ENCODE measurements at regions not wholly inside any gene's neighbourhood (a gene's known extent, or its start where the extent isn't known, plus 50 kb on each side); places are given as distances from the start of the nearest gene placed in this dataset.

DNA sequence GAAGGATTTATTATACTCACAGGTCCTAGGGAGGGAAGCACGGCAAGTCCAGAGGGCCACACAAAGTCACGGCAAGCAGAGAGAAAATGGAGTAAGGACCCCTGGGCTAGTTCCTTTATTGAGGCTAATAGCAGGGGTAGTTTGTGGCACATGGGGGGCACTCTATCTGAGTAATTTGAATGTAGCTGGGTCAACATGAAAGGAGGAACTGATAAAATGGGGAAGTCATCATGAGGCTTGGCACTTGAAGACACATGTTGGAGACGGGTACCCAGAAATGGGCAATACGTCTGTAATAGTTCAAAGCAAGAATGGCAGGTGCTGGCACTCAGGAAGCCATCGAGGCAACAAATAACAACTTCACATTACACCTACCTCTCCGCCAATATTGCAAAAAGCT, 1136.4 kb downstream of the MRPL39 start:
- Histone ChIP-seq H3K4me3 (no peak overlapping the region), H3K36me3 (ENCODE audit: insufficient read depth, low read length) (no peaks in the 10 kb centered on the region), H3K9ac (ENCODE audit: insufficient read length) (no peak overlapping the region), H3K27ac (no peak overlapping the region), H3K9me3 (ENCODE audit: low read depth, low read length) (no peaks in the 10 kb centered on the region)
- DNase-seq (ENCODE audit: low read depth, low spot score), result no peak
- TF ChIP-seq EZH2 (IDR thresholded peaks at IDR 0.05) (no peak), POLR2AphosphoS5 (IDR thresholded peaks at IDR 0.05; ENCODE audit: borderline replicate concordance, low read depth, low read length) (no peak), FOXP2 (optimal IDR thresholded peaks at IDR 0.05; ENCODE audit: control extremely low read depth, extremely low read length, insufficient read depth) (no peak)

DNA sequence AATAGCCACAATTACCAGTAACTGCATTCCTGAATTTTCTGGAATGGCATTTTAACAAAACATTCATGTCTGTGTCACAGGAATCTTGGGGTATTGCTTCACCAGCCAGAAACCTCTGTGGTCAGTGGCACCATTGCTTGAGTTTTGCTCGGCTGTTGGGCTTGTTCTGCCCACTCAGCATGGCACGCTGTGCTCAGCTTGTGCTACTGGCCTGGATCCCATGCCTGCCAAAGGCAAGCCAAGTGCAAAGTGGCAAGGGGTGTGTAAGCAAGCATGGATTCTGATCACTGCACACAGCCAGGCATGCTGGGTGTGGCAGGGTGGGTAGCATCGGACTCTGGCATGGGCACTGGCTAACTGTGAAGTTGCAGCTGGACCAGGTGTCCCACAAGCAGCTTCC, 1150.9 kb downstream of the MRPL39 start:
- Histone ChIP-seq H3K4me3 (no peak overlapping the region), H3K27ac (no peak overlapping the region), H3K9me3 (ENCODE audit: low read depth, low read length) (no peaks in the 10 kb centered on the region), H3K9ac (ENCODE audit: insufficient read length) (no peak overlapping the region), H3K36me3 (ENCODE audit: insufficient read depth, low read length) (no peaks in the 10 kb centered on the region)
- TF ChIP-seq POLR2AphosphoS5 (IDR thresholded peaks at IDR 0.05; ENCODE audit: borderline replicate concordance, low read depth, low read length), result no peak
- no peak for TF ChIP-seq EZH2 (IDR thresholded peaks at IDR 0.05)
- no peak for TF ChIP-seq FOXP2 (optimal IDR thresholded peaks at IDR 0.05; ENCODE audit: control extremely low read depth, extremely low read length, insufficient read depth)
- DNase-seq (ENCODE audit: low read depth, low spot score), result no peak

DNA sequence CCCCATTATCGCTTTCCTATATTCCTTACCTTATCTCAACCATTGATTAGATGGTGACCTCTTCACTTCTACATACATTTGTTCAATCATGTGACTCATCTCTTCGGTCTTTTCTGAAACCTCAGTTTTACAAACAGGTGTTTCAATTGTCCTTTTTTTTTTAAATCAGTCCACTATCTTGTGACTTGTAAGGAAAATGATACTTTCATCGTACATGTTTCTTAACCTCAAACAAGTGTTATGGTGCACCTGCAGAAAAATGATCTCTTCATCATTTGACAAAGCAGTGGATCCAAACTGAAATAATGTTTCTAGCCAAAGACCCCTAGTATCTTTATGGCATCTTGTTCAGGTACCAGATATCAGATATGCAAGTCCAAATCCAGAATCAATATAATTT, 1157.2 kb downstream of the MRPL39 start:
- H3K9me3 ChIP-seq (ENCODE audit: low read depth, low read length), result no peaks in the 10 kb centered on the region
- DNase-seq (ENCODE audit: low read depth, low spot score), result no peak
- H3K27ac ChIP-seq, result no peak overlapping the region
- no peak overlapping the region for H3K9ac ChIP-seq (ENCODE audit: insufficient read length)
- H3K36me3 ChIP-seq (ENCODE audit: insufficient read depth, low read length), result no peaks in the 10 kb centered on the region
- TF ChIP-seq POLR2AphosphoS5 (IDR thresholded peaks at IDR 0.05; ENCODE audit: borderline replicate concordance, low read depth, low read length), result no peak
- no peak for TF ChIP-seq FOXP2 (optimal IDR thresholded peaks at IDR 0.05; ENCODE audit: control extremely low read depth, extremely low read length, insufficient read depth)
- no peak for TF ChIP-seq EZH2 (IDR thresholded peaks at IDR 0.05)
- no peak overlapping the region for H3K4me3 ChIP-seq

DNA sequence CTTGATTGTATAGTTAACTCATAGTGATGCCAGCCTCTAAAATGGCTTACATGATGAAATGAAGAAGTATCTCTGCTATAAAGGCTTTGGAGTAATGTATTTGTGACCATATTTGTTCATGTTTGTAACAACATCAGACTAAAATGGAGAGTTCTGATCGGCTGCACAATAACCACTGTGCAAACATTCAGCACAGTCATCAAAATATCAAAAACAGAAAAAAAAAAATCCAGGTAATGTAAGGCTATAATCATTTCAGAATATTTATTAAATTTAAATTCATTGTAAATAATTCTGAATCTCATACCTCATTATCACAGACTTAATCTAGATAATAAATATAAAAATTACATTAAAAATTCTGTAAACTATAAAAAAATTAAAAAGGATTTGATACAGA, 1161.8 kb downstream of the MRPL39 start:
- no peak overlapping the region for H3K9ac ChIP-seq (ENCODE audit: insufficient read length)
- H3K4me3 ChIP-seq, result no peak overlapping the region
- H3K27ac ChIP-seq, result no peak overlapping the region
- TF ChIP-seq EZH2 (IDR thresholded peaks at IDR 0.05) (no peak), FOXP2 (optimal IDR thresholded peaks at IDR 0.05; ENCODE audit: control extremely low read depth, extremely low read length, insufficient read depth) (no peak)
- no peaks in the 10 kb centered on the region for H3K36me3 ChIP-seq (ENCODE audit: insufficient read depth, low read length)
- no peaks in the 10 kb centered on the region for H3K9me3 ChIP-seq (ENCODE audit: low read depth, low read length)
- no peak for DNase-seq (ENCODE audit: low read depth, low spot score)

DNA sequence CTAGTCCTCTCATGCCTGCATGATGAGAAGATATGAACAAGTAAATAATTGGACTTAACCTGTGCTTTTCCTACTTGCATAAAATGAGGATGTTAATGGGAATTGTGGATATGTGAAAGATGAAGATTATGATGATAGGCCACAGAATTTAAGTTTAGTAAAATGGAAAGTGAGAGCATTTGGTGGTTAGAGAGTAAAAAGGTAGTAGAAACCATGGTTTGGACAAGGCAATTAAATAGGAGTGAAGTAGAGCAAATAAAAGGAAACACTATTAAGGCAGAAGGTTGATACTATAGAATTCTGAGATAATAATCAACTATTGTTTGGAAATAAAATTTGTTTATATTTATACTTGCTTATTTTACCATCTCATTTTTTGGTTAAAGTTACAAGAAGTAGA, 1162.5 kb downstream of the MRPL39 start:
- no peak for DNase-seq (ENCODE audit: low read depth, low spot score)
- TF ChIP-seq EZH2 (IDR thresholded peaks at IDR 0.05) (no peak), POLR2AphosphoS5 (IDR thresholded peaks at IDR 0.05; ENCODE audit: borderline replicate concordance, low read depth, low read length) (no peak), FOXP2 (optimal IDR thresholded peaks at IDR 0.05; ENCODE audit: control extremely low read depth, extremely low read length, insufficient read depth) (no peak)
- no peak overlapping the region for H3K9ac ChIP-seq (ENCODE audit: insufficient read length)
- H3K27ac ChIP-seq, result no peak overlapping the region
- no peak overlapping the region for H3K4me3 ChIP-seq
- H3K9me3 ChIP-seq (ENCODE audit: low read depth, low read length), result no peaks in the 10 kb centered on the region
- no peaks in the 10 kb centered on the region for H3K36me3 ChIP-seq (ENCODE audit: insufficient read depth, low read length)

DNA sequence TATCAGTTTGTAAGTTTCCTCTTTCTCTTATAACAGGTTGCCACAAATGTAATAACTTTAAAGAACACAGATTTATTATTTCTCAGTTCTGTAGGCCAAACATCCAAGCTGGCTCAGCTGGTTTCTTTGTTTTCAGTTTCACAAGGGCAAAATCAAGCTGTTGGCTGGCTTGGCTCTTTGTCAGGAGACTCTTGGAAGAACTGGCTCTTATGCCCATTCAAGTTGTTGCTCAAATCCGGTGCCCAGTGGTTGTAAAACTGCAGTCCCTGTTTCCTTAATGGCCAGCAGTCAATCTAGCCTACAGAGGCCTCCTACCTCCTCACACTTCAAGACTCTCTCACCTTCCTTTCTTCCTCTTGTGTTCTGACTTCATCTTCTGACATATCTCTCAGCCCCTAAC, 1171.0 kb downstream of the MRPL39 start:
- H3K4me3 ChIP-seq, result no peak overlapping the region
- TF ChIP-seq FOXP2 (optimal IDR thresholded peaks at IDR 0.05; ENCODE audit: control extremely low read depth, extremely low read length, insufficient read depth) (no peak), EZH2 (IDR thresholded peaks at IDR 0.05) (no peak), POLR2AphosphoS5 (IDR thresholded peaks at IDR 0.05; ENCODE audit: borderline replicate concordance, low read depth, low read length) (no peak)
- H3K36me3 ChIP-seq (ENCODE audit: insufficient read depth, low read length), result no peaks in the 10 kb centered on the region
- H3K9me3 ChIP-seq (ENCODE audit: low read depth, low read length), result no peaks in the 10 kb centered on the region
- no peak overlapping the region for H3K9ac ChIP-seq (ENCODE audit: insufficient read length)
- no peak overlapping the region for H3K27ac ChIP-seq
- no peak for DNase-seq (ENCODE audit: low read depth, low spot score)

DNA sequence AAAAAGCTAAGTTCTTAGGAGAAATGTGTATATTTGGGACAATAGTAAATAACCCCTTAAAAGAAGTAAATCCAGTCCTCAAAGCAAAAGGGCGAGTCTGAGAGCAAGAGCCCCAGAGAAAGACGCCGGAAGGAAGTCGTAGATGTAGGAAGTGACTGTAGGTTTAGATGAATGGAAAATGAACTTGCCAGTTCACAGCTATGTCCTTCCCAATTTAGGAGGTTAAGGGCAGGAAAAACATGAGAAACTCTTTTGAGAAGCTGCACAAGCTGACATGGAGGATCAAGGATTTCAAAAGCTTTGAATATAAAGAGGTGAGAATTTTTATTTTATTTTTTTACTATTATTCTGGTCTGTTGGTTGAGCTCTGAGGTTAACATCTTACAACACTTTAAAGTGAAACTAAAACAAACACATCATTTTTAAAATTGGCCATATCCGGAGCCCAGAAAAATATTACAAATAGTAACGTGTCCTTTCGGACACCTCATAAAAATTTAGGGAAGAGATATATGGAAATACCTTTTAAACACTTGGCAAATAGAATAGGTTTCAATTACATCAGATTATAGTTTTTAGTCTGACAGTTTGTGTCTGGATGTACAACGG, 1178.6 kb downstream of the MRPL39 start:
- Histone ChIP-seq H3K9ac (ENCODE audit: insufficient read length) (no peak overlapping the region), H3K4me3 (no peak overlapping the region), H3K9me3 (ENCODE audit: low read depth, low read length) (no peaks in the 10 kb centered on the region), H3K27ac (no peak overlapping the region), H3K36me3 (ENCODE audit: insufficient read depth, low read length) (no peaks in the 10 kb centered on the region)
- TF ChIP-seq POLR2AphosphoS5 (IDR thresholded peaks at IDR 0.05; ENCODE audit: borderline replicate concordance, low read depth, low read length) (no peak), FOXP2 (optimal IDR thresholded peaks at IDR 0.05; ENCODE audit: control extremely low read depth, extremely low read length, insufficient read depth) (no peak)
- no peak for DNase-seq (ENCODE audit: low read depth, low spot score)

DNA sequence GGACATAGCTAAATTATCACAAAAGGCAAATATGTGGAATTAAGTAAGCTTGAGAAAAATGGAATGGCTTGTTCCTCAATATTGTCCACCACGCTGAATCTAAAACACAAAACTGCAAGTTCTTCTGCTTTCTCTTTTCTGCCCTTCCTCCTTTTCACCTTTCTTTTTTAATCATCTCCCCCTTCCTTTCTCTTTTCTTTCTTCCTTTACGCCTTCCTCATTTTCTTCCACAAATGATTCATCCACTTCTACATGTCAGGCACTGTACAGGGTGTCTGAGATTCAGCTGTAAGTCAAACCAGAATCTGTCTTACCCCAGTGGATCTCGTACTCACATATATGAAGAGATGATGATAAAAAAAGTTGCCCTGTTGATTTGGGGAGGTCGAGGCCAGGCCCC, 1182.5 kb downstream of the MRPL39 start:
- no peak overlapping the region for H3K27ac ChIP-seq

DNA sequence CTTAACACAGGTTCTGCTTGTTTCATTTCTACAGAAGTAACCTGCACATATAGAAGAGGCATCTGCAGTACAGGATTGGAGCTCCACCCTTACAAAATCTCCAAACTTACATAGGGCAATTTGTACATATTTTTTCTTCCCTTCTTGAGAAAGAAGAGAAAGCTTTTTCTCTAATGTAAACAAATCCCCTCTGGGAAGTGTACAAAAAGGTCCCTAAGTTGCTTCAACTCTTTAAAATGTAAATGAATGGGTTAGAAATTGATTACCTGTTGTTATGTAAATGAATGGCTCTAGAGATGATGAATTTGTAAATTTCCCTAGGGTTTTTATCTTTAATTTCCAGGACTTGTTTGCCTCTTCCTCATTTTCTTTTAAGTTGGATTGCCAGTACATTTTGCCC, 1183.7 kb downstream of the MRPL39 start:
- no peaks in the 10 kb centered on the region for H3K36me3 ChIP-seq (ENCODE audit: insufficient read depth, low read length)
- H3K9ac ChIP-seq (ENCODE audit: insufficient read length), result no peak overlapping the region
- no peak overlapping the region for H3K4me3 ChIP-seq
- no peak for TF ChIP-seq FOXP2 (optimal IDR thresholded peaks at IDR 0.05; ENCODE audit: control extremely low read depth, extremely low read length, insufficient read depth)
- TF ChIP-seq EZH2 (IDR thresholded peaks at IDR 0.05), result no peak
- TF ChIP-seq POLR2AphosphoS5 (IDR thresholded peaks at IDR 0.05; ENCODE audit: borderline replicate concordance, low read depth, low read length), result no peak
- no peak for DNase-seq (ENCODE audit: low read depth, low spot score)
- no peak overlapping the region for H3K27ac ChIP-seq
- no peaks in the 10 kb centered on the region; the same call in 1 of the 2 replicates for H3K9me3 ChIP-seq (ENCODE audit: low read depth, low read length)

More for the DNA sequence above, 1182.5 kb downstream of the MRPL39 start:
- Histone ChIP-seq H3K9me3 (ENCODE audit: low read depth, low read length) (no peaks in the 10 kb centered on the region; the same call in 1 of the 2 replicates), H3K9ac (ENCODE audit: insufficient read length) (no peak overlapping the region), H3K36me3 (ENCODE audit: insufficient read depth, low read length) (no peaks in the 10 kb centered on the region), H3K4me3 (no peak overlapping the region)
- TF ChIP-seq POLR2AphosphoS5 (IDR thresholded peaks at IDR 0.05; ENCODE audit: borderline replicate concordance, low read depth, low read length) (no peak), EZH2 (IDR thresholded peaks at IDR 0.05) (no peak), FOXP2 (optimal IDR thresholded peaks at IDR 0.05; ENCODE audit: control extremely low read depth, extremely low read length, insufficient read depth) (no peak)
- no peak for DNase-seq (ENCODE audit: low read depth, low spot score)

Data from SK-N-MC (cell line).